ENCODE measurements at regions not wholly inside any gene's neighbourhood (a gene's known extent, or its start where the extent isn't known, plus 50 kb on each side); places are given as distances from the start of the nearest gene placed in this dataset.

GRCh38 chr6:168890981-168891365 lies 362.7 kb downstream of the THBS2 start:
- TF ChIP-seq EZH2 (IDR thresholded peaks at IDR 0.05; ENCODE audit: insufficient read depth, low read length) = no peak
- TF ChIP-seq, protein P1, sequence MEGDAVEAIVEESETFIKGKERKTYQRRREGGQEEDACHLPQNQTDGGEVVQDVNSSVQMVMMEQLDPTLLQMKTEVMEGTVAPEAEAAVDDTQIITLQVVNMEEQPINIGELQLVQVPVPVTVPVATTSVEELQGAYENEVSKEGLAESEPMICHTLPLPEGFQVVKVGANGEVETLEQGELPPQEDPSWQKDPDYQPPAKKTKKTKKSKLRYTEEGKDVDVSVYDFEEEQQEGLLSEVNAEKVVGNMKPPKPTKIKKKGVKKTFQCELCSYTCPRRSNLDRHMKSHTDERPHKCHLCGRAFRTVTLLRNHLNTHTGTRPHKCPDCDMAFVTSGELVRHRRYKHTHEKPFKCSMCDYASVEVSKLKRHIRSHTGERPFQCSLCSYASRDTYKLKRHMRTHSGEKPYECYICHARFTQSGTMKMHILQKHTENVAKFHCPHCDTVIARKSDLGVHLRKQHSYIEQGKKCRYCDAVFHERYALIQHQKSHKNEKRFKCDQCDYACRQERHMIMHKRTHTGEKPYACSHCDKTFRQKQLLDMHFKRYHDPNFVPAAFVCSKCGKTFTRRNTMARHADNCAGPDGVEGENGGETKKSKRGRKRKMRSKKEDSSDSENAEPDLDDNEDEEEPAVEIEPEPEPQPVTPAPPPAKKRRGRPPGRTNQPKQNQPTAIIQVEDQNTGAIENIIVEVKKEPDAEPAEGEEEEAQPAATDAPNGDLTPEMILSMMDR (IDR thresholded peaks at IDR 0.05; ENCODE audit: insufficient read depth, low read depth, low read length) = no peak
